Fibroblast of skin of scalp (primary cell): ENCODE measurements at regions not wholly inside any gene's neighbourhood (a gene's known extent, or its start where the extent isn't known, plus 50 kb on each side); places are given as distances from the start of the nearest gene placed in this dataset.
"Not testable (repeated sequence)": the region's sequence is repeated elsewhere in the genome, so short reads cannot be mapped to it uniquely, and the experiment has no call there.

Experiments
- DNase-seq: peaks from one replicate; pipeline ENCODE4 v3.0.0-alpha.2; 2013

- peak; percentile 66 for DNase-seq
Observed at GRCh38 chr6:18595774-18596530, 208.8 kb downstream of the RNF144B start.

GRCh38 chr6:18596531-18596835 is 209.3 kb downstream of the RNF144B start:
- DNase-seq, result no peak

- no peak for DNase-seq
Observed at GRCh38 chr6:18598551-18599264, 211.6 kb downstream of the RNF144B start.

- no peak for DNase-seq
Observed at GRCh38 chr6:18600255-18600654, 213.1 kb downstream of the RNF144B start.

GRCh38 chr6:18601516-18602020 is 214.4 kb downstream of the RNF144B start:
- DNase-seq, result no peak

- DNase-seq, result no peak
Observed at GRCh38 chr6:18602931-18603330, 215.8 kb downstream of the RNF144B start.

- no peak for DNase-seq
Observed at GRCh38 chr6:18603361-18603760, 216.2 kb downstream of the RNF144B start.

GRCh38 chr6:18605841-18606240 is 218.7 kb downstream of the RNF144B start:
- DNase-seq, result no peak

GRCh38 chr6:18609715-18610114 is 222.6 kb downstream of the RNF144B start:
- no peak for DNase-seq

- no peak for DNase-seq
Observed at GRCh38 chr6:18613319-18613925, 226.3 kb downstream of the RNF144B start.

- DNase-seq, result no peak
Observed at GRCh38 chr6:18629571-18629970, 242.4 kb downstream of the RNF144B start.

- DNase-seq, result peak; percentile 2
Observed at GRCh38 chr6:18632670-18633410, 245.7 kb downstream of the RNF144B start.

GRCh38 chr6:18634912-18635311 is 247.8 kb downstream of the RNF144B start:
- no peak for DNase-seq

GRCh38 chr6:18640134-18640533 is 253.0 kb downstream of the RNF144B start:
- DNase-seq, result no peak

GRCh38 chr6:18640754-18641153 is 253.6 kb downstream of the RNF144B start:
- DNase-seq, result no peak

GRCh38 chr6:18654821-18655220 is 267.7 kb downstream of the RNF144B start:
- DNase-seq, result no peak

GRCh38 chr6:18656506-18656905 is 269.4 kb downstream of the RNF144B start:
- DNase-seq, result no peak

- DNase-seq, result not testable (repeated sequence)
Observed at GRCh38 chr6:18659994-18660393, 272.8 kb downstream of the RNF144B start.

- DNase-seq, result no peak
Observed at GRCh38 chr6:18663011-18663410, 275.9 kb downstream of the RNF144B start.

- no peak for DNase-seq
Observed at GRCh38 chr6:18664401-18664800, 277.3 kb downstream of the RNF144B start.

GRCh38 chr6:18667612-18668011 is 280.5 kb downstream of the RNF144B start:
- no peak for DNase-seq

GRCh38 chr6:18668994-18669393 is 281.8 kb downstream of the RNF144B start:
- DNase-seq, result no peak

GRCh38 chr6:18672852-18673251 is 285.7 kb downstream of the RNF144B start:
- DNase-seq, result no peak
